BE2C (cell line): ENCODE measurements at regions not wholly inside any gene's neighbourhood (a gene's known extent, or its start where the extent isn't known, plus 50 kb on each side); places are given as distances from the start of the nearest gene placed in this dataset.

Source experiments
- DNase-seq: peaks from one replicate; pipeline ENCODE4 v3.0.0-alpha.2; 2020
- H3K27me3 ChIP-seq: fragments of 250-450 bp; sonication (Bioruptor Pico); 2 replicates; pipeline ENCODE4 v1.5.1; 2020; ENCODE audit warnings: mild to moderate bottlenecking
- H3K36me3 ChIP-seq: fragments of 250-450 bp; sonication (Bioruptor Pico); 2 replicates; pipeline ENCODE4 v1.5.1; 2020; ENCODE audit warnings: mild to moderate bottlenecking
- H3K4me1 ChIP-seq: fragments of 250-450 bp; sonication (Bioruptor Pico); 2 replicates; pipeline ENCODE4 v1.5.1; 2020
- H3K4me3 ChIP-seq: 2 replicates; pipeline ENCODE4 v1.5.1; 2011; ENCODE audit warnings: low read depth, low read length
- H3K9me3 ChIP-seq: fragments of 250-450 bp; sonication (Bioruptor Pico); 2 replicates; pipeline ENCODE4 v1.5.1; 2020
- CTCF ChIP-seq: IDR thresholded peaks from 2 replicates; pipeline ENCODE4 v1.5.1; 2012; ENCODE audit warnings: mild to moderate bottlenecking, low read depth, low read length

DNA sequence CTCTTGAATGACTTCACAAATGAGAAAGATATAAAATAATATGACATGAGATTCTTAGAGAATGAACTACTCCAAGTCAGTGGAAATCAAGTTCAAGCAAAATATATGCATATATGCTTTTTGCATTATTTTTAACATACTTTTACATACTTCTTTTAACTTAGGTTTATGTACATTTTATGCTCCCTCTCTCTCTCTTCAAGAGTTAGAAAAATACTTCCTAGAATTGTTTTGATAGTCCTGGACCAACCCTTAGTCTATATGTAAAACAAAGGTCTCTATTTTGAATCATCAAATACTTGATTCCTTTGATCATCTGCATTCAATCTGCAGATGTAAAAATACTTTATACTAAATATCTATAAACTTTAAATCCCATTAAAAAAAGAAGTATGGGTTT, 187.8 kb downstream of the DEPDC1B start:
- Histone ChIP-seq H3K4me1 (no peaks in the 10 kb centered on the region), H3K36me3 (no peaks in the 10 kb centered on the region), H3K4me3 (no peak overlapping the region), H3K27me3 (no peaks in the 10 kb centered on the region), H3K9me3 (no peaks in the 10 kb centered on the region)
- no peak for TF ChIP-seq CTCF
- no peak for DNase-seq

- Histone ChIP-seq H3K27me3 (no peaks in the 10 kb centered on the region), H3K9me3 (no peaks in the 10 kb centered on the region), H3K4me1 (peaks cover 3% of the 10 kb centered on the region; the same call in 1 of the 2 replicates), H3K36me3 (no peaks in the 10 kb centered on the region), H3K4me3 (no peak overlapping the region)
- no peak for TF ChIP-seq CTCF
- DNase-seq: no peak
Measured at GRCh38 chr5:60510663-60511062, 189.3 kb downstream of the DEPDC1B start.

DNA sequence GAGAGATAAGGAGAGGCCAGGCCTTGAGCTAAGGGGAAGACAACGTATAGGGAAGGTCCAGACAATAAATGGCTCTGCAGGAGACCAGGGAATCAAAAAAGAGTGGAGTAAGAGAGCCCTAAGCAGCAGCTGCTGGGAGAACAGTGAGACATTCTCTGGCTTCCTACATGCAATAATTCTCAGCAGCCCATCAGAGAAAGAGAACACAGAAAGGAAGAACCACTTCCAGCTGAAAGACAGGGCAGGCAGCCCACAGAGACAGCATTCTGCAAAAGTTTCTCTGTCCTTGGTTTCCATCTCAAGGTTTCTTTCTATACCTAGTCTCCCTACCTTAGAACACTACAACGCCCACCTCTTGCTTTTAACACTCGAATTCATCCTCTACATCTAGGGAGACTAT, 189.9 kb downstream of the DEPDC1B start:
- no peak for DNase-seq
- Histone ChIP-seq H3K9me3 (no peaks in the 10 kb centered on the region), H3K36me3 (no peaks in the 10 kb centered on the region), H3K4me1 (peaks cover 3% of the 10 kb centered on the region; the same call in 1 of the 2 replicates), H3K27me3 (no peaks in the 10 kb centered on the region), H3K4me3 (no peak overlapping the region)
- no peak for TF ChIP-seq CTCF

DNA sequence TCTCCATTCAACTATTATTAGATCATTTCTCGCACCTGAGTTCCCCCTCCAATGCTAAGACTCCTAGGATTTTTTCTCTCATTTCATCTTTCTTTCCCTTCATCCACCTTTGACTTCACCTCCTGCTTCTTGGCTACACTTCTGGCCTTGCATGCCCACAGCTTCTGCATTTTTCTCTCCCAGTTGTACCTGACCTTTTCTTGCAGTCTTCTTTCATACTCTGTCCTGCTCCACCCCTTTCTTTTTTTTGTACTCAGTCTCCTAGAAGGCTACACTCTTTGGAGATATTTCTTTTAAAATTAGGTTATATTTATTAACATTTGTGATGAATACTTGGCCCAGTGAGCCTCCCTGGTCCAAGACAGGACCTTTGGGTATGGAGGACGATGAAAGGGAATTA, 190.4 kb downstream of the DEPDC1B start:
- Histone ChIP-seq H3K9me3 (no peaks in the 10 kb centered on the region), H3K27me3 (no peaks in the 10 kb centered on the region), H3K36me3 (no peaks in the 10 kb centered on the region), H3K4me1 (peaks cover 3% of the 10 kb centered on the region; the same call in 1 of the 2 replicates), H3K4me3 (no peak overlapping the region)
- TF ChIP-seq CTCF: no peak
- no peak for DNase-seq

DNA sequence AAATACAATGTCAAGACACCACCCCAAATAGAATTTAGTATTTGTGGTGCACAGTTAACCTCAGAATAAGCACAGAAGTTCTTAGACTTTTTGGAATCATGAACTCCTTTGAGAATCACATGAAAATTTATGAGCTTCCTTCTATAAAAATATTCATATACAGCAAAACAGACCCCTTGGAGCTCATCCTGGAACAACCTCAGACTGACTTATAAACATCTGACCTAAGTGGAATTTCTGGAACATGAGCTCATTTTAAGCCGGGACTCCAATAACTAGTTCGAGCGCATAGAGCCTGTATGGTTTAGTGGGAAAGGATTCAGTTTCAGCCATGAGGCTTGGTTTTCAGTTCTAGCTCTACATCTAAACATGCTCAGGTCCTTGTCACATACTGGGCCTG, 192.3 kb downstream of the DEPDC1B start:
- peaks cover 3% of the 10 kb centered on the region; the same call in 1 of the 2 replicates for H3K4me1 ChIP-seq
- H3K27me3 ChIP-seq: no peaks in the 10 kb centered on the region
- TF ChIP-seq CTCF: no peak
- H3K9me3 ChIP-seq: no peaks in the 10 kb centered on the region
- H3K36me3 ChIP-seq: no peaks in the 10 kb centered on the region
- no peak for DNase-seq
- H3K4me3 ChIP-seq: no peak overlapping the region

DNA sequence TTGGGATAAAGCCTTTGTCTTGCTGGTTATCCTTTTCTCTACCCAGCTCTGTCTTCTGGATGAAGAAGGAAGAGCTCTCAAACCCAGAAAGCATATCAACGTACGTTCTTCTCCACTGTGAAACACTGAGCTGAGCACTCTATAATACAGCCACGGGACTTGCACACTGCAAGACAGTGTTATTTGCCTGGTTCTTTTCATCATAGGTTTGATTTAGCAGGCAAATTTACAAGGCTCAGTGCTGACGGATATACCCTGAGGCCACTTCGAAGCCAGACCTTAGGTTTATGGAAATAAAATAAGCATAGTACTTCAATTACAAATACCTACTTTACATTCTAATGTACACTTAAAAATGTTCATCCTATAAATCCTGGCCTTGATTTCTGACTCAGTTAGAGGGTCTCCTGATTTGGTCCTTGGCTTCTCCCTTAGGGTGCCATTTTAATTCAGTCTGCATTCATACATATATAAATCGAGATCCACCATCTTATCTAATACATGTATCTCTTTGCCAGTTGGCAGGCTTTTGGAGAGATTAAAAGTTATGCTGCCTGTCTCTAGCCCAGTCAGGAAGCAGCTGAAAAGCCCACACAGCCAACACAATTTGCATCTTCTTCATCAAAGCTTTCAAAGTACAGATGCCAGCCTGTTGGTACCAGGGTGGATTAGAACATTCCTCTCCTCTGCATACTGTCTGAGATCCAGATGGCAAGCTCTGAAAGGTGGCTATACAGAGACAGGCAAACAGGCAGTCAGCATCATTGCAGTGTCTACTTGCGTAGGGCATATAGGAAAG, 194.4 kb downstream of the DEPDC1B start:
- Histone ChIP-seq H3K4me1 (peaks cover 3% of the 10 kb centered on the region; the same call in 1 of the 2 replicates), H3K4me3 (no peak overlapping the region), H3K27me3 (no peaks in the 10 kb centered on the region), H3K9me3 (no peaks in the 10 kb centered on the region), H3K36me3 (no peaks in the 10 kb centered on the region)
- no peak for DNase-seq
- TF ChIP-seq CTCF: no peak
